Caco-2 (cell line): ENCODE measurements at regions not wholly inside any gene's neighbourhood (a gene's known extent, or its start where the extent isn't known, plus 50 kb on each side); places are given as distances from the start of the nearest gene placed in this dataset.

Experiments
- BruUV-seq: library from RNA; stranded (reverse); fragments of 400-500 nt; replicated peaks from 2 replicates; lab custom pipeline; 2021; lab: Mats Ljungman, UMichigan
- CTCF ChIA-PET: fragments of 300-600 bp; sonication (Branson Sonifier 250); formaldehyde crosslinking; loops from one replicate; lab custom pipeline; 2022; ENCODE audit warnings: antibody characterized with exemption; lab: Charles Lee
- POLR2A ChIA-PET: fragments of 300-600 bp; sonication (Branson Sonifier 250); formaldehyde crosslinking; loops from one replicate; lab custom pipeline; 2022; ENCODE audit warnings: antibody characterized with exemption; lab: Charles Lee
- DNase-seq, 2 experiments: peaks; one replicate each; pipeline versions ENCODE4 v3.0.0 to v3.0.0-alpha.2; 2020 to 2022
- H3K27me3 ChIP-seq: replicated peaks from 2 replicates; pipeline ENCODE4 v1.6.0; 2011; ENCODE audit warnings: low read length; ENCODE audit not compliant: control insufficient read depth, insufficient read depth
- H3K36me3 ChIP-seq: 2 replicates; pipeline ENCODE4 v1.5.1; 2011; ENCODE audit warnings: low read length; ENCODE audit not compliant: control insufficient read depth, insufficient read depth
- H3K4me1 ChIP-seq: fragments of 250-450 bp; sonication (Bioruptor Pico); 2 replicates; pipeline ENCODE4 v1.5.1; 2020; ENCODE audit warnings: mild to moderate bottlenecking
- H3K4me3 ChIP-seq: 2 replicates; pipeline ENCODE4 v1.5.1; 2011; ENCODE audit warnings: low read depth, mild to moderate bottlenecking, control low read depth, low read length
- H3K9me3 ChIP-seq: fragments of 250-450 bp; sonication (Bioruptor Pico); 2 replicates; pipeline ENCODE4 v1.5.1; 2020; ENCODE audit warnings: mild to moderate bottlenecking, moderate library complexity
- H3K27ac Mint-ChIP-seq: one replicate; pipeline ENCODE4 v1.8.0; 2022; ENCODE audit warnings: mixed read lengths; ENCODE audit not compliant: unreplicated experiment
- H3K27me3 Mint-ChIP-seq: one replicate; pipeline ENCODE4 v1.8.0; 2022; ENCODE audit warnings: mixed read lengths; ENCODE audit not compliant: insufficient read depth, unreplicated experiment
- H3K36me3 Mint-ChIP-seq: one replicate; pipeline ENCODE4 v1.8.0; 2022; ENCODE audit warnings: mild to moderate bottlenecking, mixed read lengths; ENCODE audit not compliant: insufficient read depth, unreplicated experiment
- H3K4me1 Mint-ChIP-seq: one replicate; pipeline ENCODE4 v1.8.0; 2022; ENCODE audit warnings: low read depth, mixed read lengths; ENCODE audit not compliant: unreplicated experiment
- H3K4me3 Mint-ChIP-seq: one replicate; pipeline ENCODE4 v1.8.0; 2022; ENCODE audit warnings: mild to moderate bottlenecking, moderate library complexity, mixed read lengths; ENCODE audit not compliant: unreplicated experiment
- H3K9me3 Mint-ChIP-seq: one replicate; pipeline ENCODE4 v1.8.0; 2022; ENCODE audit warnings: mixed read lengths; ENCODE audit not compliant: unreplicated experiment
- intact Hi-C: fragments of 100-400 bp; cut with micrococcal nuclease; formaldehyde crosslinking; loops from one replicate; pipeline ENCODE4 v1.10.0; 2022; ENCODE audit not compliant: unreplicated experiment
- TF ChIP-seq, protein P1 (sequence below), 2 experiments: fragments of 200-600 bp in 1 of 2; IDR thresholded peaks; 1 replicate in 1 of 2; 2 replicates in 1 of 2; pipeline versions ENCODE4 v1.5.1 to v1.8.0; 2011 to 2022; ENCODE audit warnings: antibody characterized with exemption in 1 of 2, control low read depth in 1 of 2, inconsistent platforms in 1 of 2, low read depth in 1 of 2, low read length in 1 of 2, mild to moderate bottlenecking in 1 of 2, moderate library complexity in 1 of 2; ENCODE audit not compliant: insufficient read depth in 1 of 2, severe bottlenecking in 1 of 2, unreplicated experiment in 1 of 2

DNA sequence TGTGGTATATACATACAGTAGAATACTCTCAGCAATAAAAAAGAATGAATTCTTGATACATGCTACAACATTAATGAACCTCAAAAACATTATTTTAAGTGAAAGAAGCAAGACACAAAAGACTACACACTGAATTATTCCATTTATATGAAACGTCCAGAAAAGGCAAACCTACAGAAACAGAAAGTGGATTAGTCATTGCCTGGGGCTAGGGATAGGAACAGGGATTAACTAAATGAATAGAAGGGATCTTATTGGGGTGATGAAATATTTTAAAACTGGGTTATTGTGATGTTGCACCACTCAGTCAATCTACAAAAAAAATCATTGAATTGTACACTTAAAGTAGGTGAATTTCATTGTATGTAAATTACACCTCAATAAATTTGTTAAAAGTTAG, 326.7 kb downstream of the PIK3R1 start:
- Histone ChIP-seq H3K9me3 (no peaks in the 10 kb centered on the region), H3K36me3 (no peaks in the 10 kb centered on the region), H3K4me1 (no peaks in the 10 kb centered on the region), H3K27me3 (no peaks in the 10 kb centered on the region; the same call in 1 of the 2 replicates), H3K4me3 (no peak overlapping the region)
- TF ChIP-seq, protein P1, sequence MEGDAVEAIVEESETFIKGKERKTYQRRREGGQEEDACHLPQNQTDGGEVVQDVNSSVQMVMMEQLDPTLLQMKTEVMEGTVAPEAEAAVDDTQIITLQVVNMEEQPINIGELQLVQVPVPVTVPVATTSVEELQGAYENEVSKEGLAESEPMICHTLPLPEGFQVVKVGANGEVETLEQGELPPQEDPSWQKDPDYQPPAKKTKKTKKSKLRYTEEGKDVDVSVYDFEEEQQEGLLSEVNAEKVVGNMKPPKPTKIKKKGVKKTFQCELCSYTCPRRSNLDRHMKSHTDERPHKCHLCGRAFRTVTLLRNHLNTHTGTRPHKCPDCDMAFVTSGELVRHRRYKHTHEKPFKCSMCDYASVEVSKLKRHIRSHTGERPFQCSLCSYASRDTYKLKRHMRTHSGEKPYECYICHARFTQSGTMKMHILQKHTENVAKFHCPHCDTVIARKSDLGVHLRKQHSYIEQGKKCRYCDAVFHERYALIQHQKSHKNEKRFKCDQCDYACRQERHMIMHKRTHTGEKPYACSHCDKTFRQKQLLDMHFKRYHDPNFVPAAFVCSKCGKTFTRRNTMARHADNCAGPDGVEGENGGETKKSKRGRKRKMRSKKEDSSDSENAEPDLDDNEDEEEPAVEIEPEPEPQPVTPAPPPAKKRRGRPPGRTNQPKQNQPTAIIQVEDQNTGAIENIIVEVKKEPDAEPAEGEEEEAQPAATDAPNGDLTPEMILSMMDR (IDR thresholded peaks at IDR 0.05; ENCODE audit: insufficient read depth in 1 of 2, low read depth in 1 of 2, low read length in 1 of 2, severe bottlenecking in 1 of 2, unreplicated experiment in 1 of 2) = no peak
- Mint-ChIP-seq H3K9me3 (no peaks in the 10 kb centered on the region), H3K27ac (no peak overlapping the region), H3K4me1 (peaks cover 4% of the 10 kb centered on the region), H3K36me3 (no peaks in the 10 kb centered on the region), H3K4me3 (no peak overlapping the region), H3K27me3 (no peaks in the 10 kb centered on the region)
- intact Hi-C loops = no loop called here
- DNase-seq = no peak
- no TSS peak for BruUV-seq
- ChIA-PET CTCF (no interaction called here), POLR2A (no interaction called here)

GRCh38 chr5:68543212-68543611, 327.7 kb downstream of the PIK3R1 start:
- H3K4me1 Mint-ChIP-seq = peaks cover 4% of the 10 kb centered on the region
- no TSS peak for BruUV-seq
- intact Hi-C loops = no loop called here
- Histone ChIP-seq H3K4me1 (no peaks in the 10 kb centered on the region), H3K9me3 (no peaks in the 10 kb centered on the region), H3K4me3 (no peak overlapping the region), H3K36me3 (no peaks in the 10 kb centered on the region), H3K27me3 (no peaks in the 10 kb centered on the region; the same call in 1 of the 2 replicates)
- no peaks in the 10 kb centered on the region for H3K9me3 Mint-ChIP-seq
- no peak overlapping the region for H3K27ac Mint-ChIP-seq
- ChIA-PET POLR2A (no interaction called here), CTCF (no interaction called here)
- no peak overlapping the region for H3K4me3 Mint-ChIP-seq
- TF ChIP-seq, protein P1 (IDR thresholded peaks at IDR 0.05; ENCODE audit: insufficient read depth in 1 of 2, low read depth in 1 of 2, low read length in 1 of 2, severe bottlenecking in 1 of 2, unreplicated experiment in 1 of 2) = no peak
- H3K36me3 Mint-ChIP-seq = no peaks in the 10 kb centered on the region
- no peaks in the 10 kb centered on the region for H3K27me3 Mint-ChIP-seq
- DNase-seq = no peak

DNA sequence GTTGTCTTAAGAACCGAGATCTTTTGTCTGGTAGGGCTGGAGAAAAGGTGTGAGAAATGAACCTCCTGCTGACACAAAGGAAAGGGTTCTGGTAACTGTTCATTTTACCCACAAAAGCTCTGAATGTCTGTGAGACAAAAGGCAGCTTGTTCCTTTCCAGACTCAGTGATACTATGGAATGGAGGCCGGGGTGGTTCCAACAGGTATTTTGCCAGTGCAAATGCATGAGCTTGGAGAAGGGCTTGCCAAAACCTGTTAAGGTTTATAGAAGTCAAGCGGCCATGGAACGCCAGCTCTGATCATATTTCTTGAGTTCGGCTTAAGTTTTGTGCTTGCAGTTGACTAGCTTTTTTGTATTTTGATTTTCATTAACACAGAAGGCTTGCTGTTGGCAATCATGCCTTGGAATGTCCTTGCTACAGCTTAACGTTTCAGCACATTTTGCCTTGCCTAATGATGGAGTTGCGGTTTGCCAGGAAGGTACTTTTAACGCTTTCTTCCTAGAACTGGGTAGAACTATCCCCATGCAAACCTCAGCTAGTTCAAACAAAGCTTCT, 328.6 kb downstream of the PIK3R1 start:
- intact Hi-C loops = no loop called here
- peaks cover 3% of the 10 kb centered on the region; the same call in 1 of the 2 replicates for H3K4me1 ChIP-seq
- POLR2A ChIA-PET = no interaction called here
- TF ChIP-seq, protein P1 (IDR thresholded peaks at IDR 0.05; ENCODE audit: insufficient read depth in 1 of 2, low read depth in 1 of 2, low read length in 1 of 2, severe bottlenecking in 1 of 2, unreplicated experiment in 1 of 2) = no peak
- Mint-ChIP-seq H3K36me3 (no peaks in the 10 kb centered on the region), H3K4me3 (no peak overlapping the region), H3K9me3 (no peaks in the 10 kb centered on the region), H3K4me1 (peaks cover 9% of the 10 kb centered on the region), H3K27ac (no peak overlapping the region), H3K27me3 (no peaks in the 10 kb centered on the region)
- no peaks in the 10 kb centered on the region for H3K27me3 ChIP-seq
- H3K9me3 ChIP-seq = no peaks in the 10 kb centered on the region
- H3K36me3 ChIP-seq = no peaks in the 10 kb centered on the region
- no peak for DNase-seq
- CTCF ChIA-PET = interaction anchor here (0.6 kb wide), 1 partner anchor 164 kb away, joined by 6 read pairs; no protein-coding TSS in a partner anchor
- no TSS peak for BruUV-seq
- no peak overlapping the region for H3K4me3 ChIP-seq
